Esophagus squamous epithelium (tissue), 4 donors: ENCODE measurements at regions not wholly inside any gene's neighbourhood (a gene's known extent, or its start where the extent isn't known, plus 50 kb on each side); places are given as distances from the start of the nearest gene placed in this dataset.

ENCODE experiments used
- CTCF ChIP-seq, 6 experiments: fragments of 450-650 bp in 4 of 6; fragments of 200-600 bp in 2 of 6; sonication (generic) in 2 of 6; IDR thresholded peaks; one replicate each; pipeline ENCODE4 v1.5.1; 2016 to 2019; ENCODE audit warnings: antibody characterized with exemption in 6 of 6, mild to moderate bottlenecking in 4 of 6, moderate library complexity in 4 of 6
- POLR2A ChIP-seq, 4 donors: fragments of 450-650 bp; IDR thresholded peaks; one replicate each; pipeline ENCODE4 v1.6.1; 2017; ENCODE audit warnings: antibody characterized with exemption in 4 of 4, mild to moderate bottlenecking in 4 of 4, moderate library complexity in 3 of 4

GRCh38 chr15:37758412-37758811, 176.0 kb upstream of the TMCO5A start:
- TF ChIP-seq POLR2A (IDR thresholded peaks at IDR 0.05) (no peak), CTCF (IDR thresholded peaks at IDR 0.05) (no peak)
